Hepatocyte (in vitro differentiated cells): ENCODE measurements at regions not wholly inside any gene's neighbourhood (a gene's known extent, or its start where the extent isn't known, plus 50 kb on each side); places are given as distances from the start of the nearest gene placed in this dataset.

ENCODE experiments used
- EZH2 ChIP-seq: fragments of 200-600 bp; sonication (generic); IDR thresholded peaks from 2 replicates; pipeline ENCODE4 v1.6.1; 2016; ENCODE audit warnings: antibody characterized with exemption, mild to moderate bottlenecking, borderline replicate concordance
- EZH2phosphoT487 ChIP-seq: fragments of 200-600 bp; sonication (generic); IDR thresholded peaks from one replicate; pipeline ENCODE4 v1.6.1; 2018; ENCODE audit warnings: antibody characterized with exemption, mild to moderate bottlenecking, low read depth, moderate library complexity; ENCODE audit not compliant: unreplicated experiment, severe bottlenecking
- TF ChIP-seq, protein P1 (sequence below): fragments of 200-600 bp; sonication (generic); IDR thresholded peaks from 2 replicates; pipeline ENCODE4 v1.5.1; 2016; ENCODE audit warnings: antibody characterized with exemption, mild to moderate bottlenecking; ENCODE audit not compliant: poor library complexity

DNA sequence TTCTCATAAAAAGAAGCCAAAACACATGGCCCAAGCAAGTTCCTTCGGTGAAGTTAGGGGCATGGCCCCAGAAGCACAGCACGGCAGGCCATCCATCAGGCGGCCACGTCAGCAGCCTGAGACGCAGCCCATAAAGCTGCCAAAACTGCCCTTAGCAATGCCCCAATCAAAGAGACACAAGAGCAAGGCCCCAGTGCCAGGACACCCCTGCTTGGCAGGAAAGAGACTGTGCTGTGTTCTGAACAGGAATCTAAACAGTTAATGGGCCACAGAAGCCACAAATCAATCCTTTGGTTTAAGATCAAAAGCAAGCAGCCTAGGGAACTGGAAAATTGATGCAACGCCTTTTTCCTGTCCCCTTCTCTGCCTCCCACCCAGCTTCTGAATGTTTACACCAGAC is 497.0 kb upstream of the USP24 start:
- TF ChIP-seq, protein P1, sequence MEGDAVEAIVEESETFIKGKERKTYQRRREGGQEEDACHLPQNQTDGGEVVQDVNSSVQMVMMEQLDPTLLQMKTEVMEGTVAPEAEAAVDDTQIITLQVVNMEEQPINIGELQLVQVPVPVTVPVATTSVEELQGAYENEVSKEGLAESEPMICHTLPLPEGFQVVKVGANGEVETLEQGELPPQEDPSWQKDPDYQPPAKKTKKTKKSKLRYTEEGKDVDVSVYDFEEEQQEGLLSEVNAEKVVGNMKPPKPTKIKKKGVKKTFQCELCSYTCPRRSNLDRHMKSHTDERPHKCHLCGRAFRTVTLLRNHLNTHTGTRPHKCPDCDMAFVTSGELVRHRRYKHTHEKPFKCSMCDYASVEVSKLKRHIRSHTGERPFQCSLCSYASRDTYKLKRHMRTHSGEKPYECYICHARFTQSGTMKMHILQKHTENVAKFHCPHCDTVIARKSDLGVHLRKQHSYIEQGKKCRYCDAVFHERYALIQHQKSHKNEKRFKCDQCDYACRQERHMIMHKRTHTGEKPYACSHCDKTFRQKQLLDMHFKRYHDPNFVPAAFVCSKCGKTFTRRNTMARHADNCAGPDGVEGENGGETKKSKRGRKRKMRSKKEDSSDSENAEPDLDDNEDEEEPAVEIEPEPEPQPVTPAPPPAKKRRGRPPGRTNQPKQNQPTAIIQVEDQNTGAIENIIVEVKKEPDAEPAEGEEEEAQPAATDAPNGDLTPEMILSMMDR = no peak
- TF ChIP-seq EZH2 (no peak), EZH2phosphoT487 (no peak)
